SU-DHL-6 (cell line): ENCODE measurements at regions not wholly inside any gene's neighbourhood (a gene's known extent, or its start where the extent isn't known, plus 50 kb on each side); places are given as distances from the start of the nearest gene placed in this dataset.
"Not testable (repeated sequence)": the region's sequence is repeated elsewhere in the genome, so short reads cannot be mapped to it uniquely, and the experiment has no call there.

Experiments
- H2AFZ ChIP-seq: fragments of 200-600 bp; sonication (generic); 2 replicates; pipeline ENCODE4 v1.6.1; 2014; ENCODE audit warnings: low read depth, mild to moderate bottlenecking, moderate library complexity, mixed read lengths, antibody characterized with exemption, low read length; ENCODE audit not compliant: severe bottlenecking
- H3F3A ChIP-seq: fragments of 200-600 bp; shearing (Covaris generic); 2 replicates; pipeline ENCODE4 v1.6.0; 2016; ENCODE audit warnings: antibody characterized with exemption, mild to moderate bottlenecking; ENCODE audit not compliant: insufficient read depth
- H3K27ac ChIP-seq: fragments of 200-600 bp; sonication (generic); 2 replicates; pipeline ENCODE4 v1.5.1; 2016; ENCODE audit warnings: low read depth, mild to moderate bottlenecking, low read length, moderate library complexity, mixed read lengths
- H3K27me3 ChIP-seq: fragments of 200-600 bp; sonication (generic), shearing (Covaris generic); 2 replicates; pipeline ENCODE4 v1.6.0; 2014; ENCODE audit warnings: mild to moderate bottlenecking, low read length
- H3K36me3 ChIP-seq: fragments of 200-600 bp; sonication (generic); 2 replicates; pipeline ENCODE4 v1.6.1; 2014; ENCODE audit warnings: mild to moderate bottlenecking, low read length, mixed read lengths
- H3K4me2 ChIP-seq: fragments of 300-600, 200-600 bp; shearing (Covaris generic), sonication (generic); 2 replicates; pipeline ENCODE4 v1.6.0; 2014; ENCODE audit warnings: low read length, low read depth, mild to moderate bottlenecking; ENCODE audit not compliant: poor library complexity, severe bottlenecking
- H3K4me3 ChIP-seq: fragments of 200-600 bp; sonication (generic); 2 replicates; pipeline ENCODE4 v1.5.1; 2014; ENCODE audit warnings: antibody characterized with exemption, low read length, mild to moderate bottlenecking, mixed read lengths; ENCODE audit not compliant: insufficient read depth, poor library complexity, severe bottlenecking
- H3K79me2 ChIP-seq: fragments of 200-600 bp; sonication (generic); 2 replicates; pipeline ENCODE4 v1.6.1; 2014; ENCODE audit warnings: mild to moderate bottlenecking, low read length, moderate library complexity; ENCODE audit not compliant: insufficient read depth
- H3K9ac ChIP-seq: fragments of 200-600 bp; sonication (generic); 2 replicates; pipeline ENCODE4 v1.7.0; 2014; ENCODE audit warnings: mild to moderate bottlenecking, low read length
- H3K9me2 ChIP-seq: fragments of 200-600 bp; sonication (generic); replicated peaks from 2 replicates; pipeline ENCODE4 v1.6.1; 2014; ENCODE audit warnings: low read length; ENCODE audit not compliant: insufficient read depth
- H3K9me3 ChIP-seq: fragments of 200-600 bp; sonication (generic); 2 replicates; pipeline ENCODE4 v1.6.1; 2014; ENCODE audit warnings: low read length, mixed read lengths; ENCODE audit not compliant: insufficient read depth
- H4K20me1 ChIP-seq: fragments of 200-600 bp; sonication (generic); 2 replicates; pipeline ENCODE4 v1.6.1; 2014; ENCODE audit warnings: low read depth, mild to moderate bottlenecking, antibody characterized with exemption, low read length, moderate library complexity, mixed read lengths
- CTCF ChIP-seq: fragments of 200-600 bp; sonication (generic); IDR thresholded peaks from one replicate; pipeline ENCODE4 v1.5.1; 2017; ENCODE audit warnings: antibody characterized with exemption, mild to moderate bottlenecking, low read length, moderate library complexity; ENCODE audit not compliant: insufficient read depth, poor library complexity, severe bottlenecking
- EZH2phosphoT487 ChIP-seq: fragments of 200-600 bp; sonication (generic), shearing (Covaris generic); conservative IDR thresholded peaks from 2 replicates; pipeline ENCODE4 v1.6.1; 2018; ENCODE audit warnings: mild to moderate bottlenecking, antibody characterized with exemption, low read length, moderate library complexity, mixed read lengths

DNA sequence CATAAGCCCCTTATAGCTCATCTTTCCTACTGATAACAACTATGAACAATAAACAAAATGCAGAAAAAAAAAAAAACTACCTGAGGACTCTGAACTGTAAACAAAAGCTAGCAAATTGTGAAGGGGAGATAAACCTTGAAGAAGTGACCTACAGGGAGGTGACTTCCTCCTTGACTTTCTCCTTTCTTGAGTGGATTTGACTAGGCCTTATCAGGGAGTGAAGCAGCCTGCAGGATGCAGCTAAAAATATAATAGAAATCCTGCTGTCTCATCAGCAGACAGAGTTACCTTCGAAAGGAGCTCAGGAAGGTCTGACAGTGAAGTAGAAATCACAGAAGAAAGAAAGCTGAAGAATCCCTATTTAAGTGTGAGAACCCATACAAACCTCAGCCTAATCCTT lies 322.0 kb upstream of the HTR1E start:
- Histone ChIP-seq H3K4me2 (no peak overlapping the region), H3K9me3 (no peaks in the 10 kb centered on the region), H3K4me3 (no peak overlapping the region), H3K9me2 (no peaks in the 10 kb centered on the region), H3K27ac (no peak overlapping the region), H4K20me1 (no peaks in the 10 kb centered on the region), H3F3A (no peaks in the 10 kb centered on the region), H3K9ac (no peak overlapping the region), H2AFZ (no peak overlapping the region), H3K36me3 (no peaks in the 10 kb centered on the region), H3K27me3 (no peaks in the 10 kb centered on the region), H3K79me2 (no peaks in the 10 kb centered on the region)
- TF ChIP-seq EZH2phosphoT487 (no peak), CTCF (no peak)

GRCh38 chr6:86609549-86610388 lies 327.6 kb upstream of the HTR1E start:
- Histone ChIP-seq H3K4me2 (no peak overlapping the region), H3K27me3 (no peaks in the 10 kb centered on the region), H4K20me1 (no peaks in the 10 kb centered on the region), H3K9me2 (no peaks in the 10 kb centered on the region), H3K36me3 (no peaks in the 10 kb centered on the region), H3K9me3 (no peaks in the 10 kb centered on the region), H3F3A (no peaks in the 10 kb centered on the region), H3K9ac (no peak overlapping the region), H3K27ac (no peak overlapping the region), H2AFZ (no peak overlapping the region), H3K79me2 (no peaks in the 10 kb centered on the region), H3K4me3 (no peak overlapping the region)
- TF ChIP-seq CTCF (no peak), EZH2phosphoT487 (no peak)

- H3K9me2 ChIP-seq, H3K9me3 ChIP-seq: not testable (repeated sequence)
These were observed 334.0 kb upstream of the HTR1E start for GRCh38 chr6:86603364-86603763.

GRCh38 chr6:86602093-86602492 lies 335.2 kb upstream of the HTR1E start:
- not testable (repeated sequence) for H3F3A ChIP-seq, H3K4me3 ChIP-seq, H3K9me2 ChIP-seq, H3K27ac ChIP-seq, H3K79me2 ChIP-seq, H3K9ac ChIP-seq, H3K4me2 ChIP-seq, H4K20me1 ChIP-seq, H3K27me3 ChIP-seq, H2AFZ ChIP-seq, H3K36me3 ChIP-seq, H3K9me3 ChIP-seq

More at GRCh38 chr6:86603364-86603763, 334.0 kb upstream of the HTR1E start:
- not testable (repeated sequence) for H3K36me3 ChIP-seq, H3K4me3 ChIP-seq, H4K20me1 ChIP-seq, H3K27me3 ChIP-seq, H3F3A ChIP-seq, H3K4me2 ChIP-seq, H3K79me2 ChIP-seq, H3K9ac ChIP-seq, H3K27ac ChIP-seq, H2AFZ ChIP-seq

- H2AFZ ChIP-seq, H3K36me3 ChIP-seq, H3K27me3 ChIP-seq, H3K9me3 ChIP-seq, H3F3A ChIP-seq, H3K79me2 ChIP-seq, H3K4me2 ChIP-seq, H3K9me2 ChIP-seq, H3K27ac ChIP-seq, H4K20me1 ChIP-seq, H3K9ac ChIP-seq, H3K4me3 ChIP-seq: not testable (repeated sequence)
These were observed 338.4 kb upstream of the HTR1E start for GRCh38 chr6:86598969-86599368.
